ENCODE measurements at regions not wholly inside any gene's neighbourhood (a gene's known extent, or its start where the extent isn't known, plus 50 kb on each side); places are given as distances from the start of the nearest gene placed in this dataset.

GRCh38 chr5:51651889-51652288 lies 268.6 kb downstream of the ISL1 start:
- TF ChIP-seq CTCF (conservative IDR thresholded peaks at IDR 0.05) = no peak
- no peak for TF ChIP-seq ZFX (IDR thresholded peaks at IDR 0.05)

Measured in C4-2B (cell line).